Tibial artery (tissue), 4 donors: ENCODE measurements at regions not wholly inside any gene's neighbourhood (a gene's known extent, or its start where the extent isn't known, plus 50 kb on each side); places are given as distances from the start of the nearest gene placed in this dataset.

Experiments
- DNase-seq, 2 donors: peaks; one replicate each; pipeline ENCODE4 v3.0.0-alpha.2; 2019
- H3K27ac ChIP-seq, 2 donors: fragments of 200-600 bp; sonication (generic) in 1 of 2; 1 replicate in 1 of 2; 2 replicates in 1 of 2; pipeline ENCODE4 v1.5.1; 2018 to 2019; ENCODE audit warnings: mild to moderate bottlenecking in 1 of 2
- H3K27me3 ChIP-seq, 2 donors: fragments of 200-600 bp; sonication (generic) in 1 of 2; one replicate each; pipeline versions ENCODE4 v1.5.1 to v1.6.0; 2016 to 2019
- H3K36me3 ChIP-seq, 3 donors: fragments of 200-600 bp; sonication (generic) in 2 of 3; one replicate each; pipeline ENCODE4 v1.5.1; 2016 to 2019; ENCODE audit warnings: mild to moderate bottlenecking in 2 of 3
- H3K4me1 ChIP-seq, 4 donors: fragments of 200-600 bp; sonication (generic) in 2 of 4; 1 replicate in 3 of 4; 2 replicates in 1 of 4; pipeline ENCODE4 v1.5.1; 2016 to 2019
- H3K4me3 ChIP-seq, 2 donors: fragments of 200-600 bp; sonication (generic) in 1 of 2; 1 replicate in 1 of 2; 2 replicates in 1 of 2; pipeline ENCODE4 v1.5.1; 2018 to 2019; ENCODE audit warnings: mild to moderate bottlenecking in 2 of 2
- H3K9me3 ChIP-seq, 3 donors: fragments of 200-600 bp; sonication (generic) in 1 of 3; one replicate each; pipeline ENCODE4 v1.5.1; 2016 to 2019
- CTCF ChIP-seq, 2 experiments: fragments of 200-600 bp in 1 of 2; fragments of 450-650 bp in 1 of 2; IDR thresholded peaks; one replicate each; pipeline ENCODE4 v1.5.1; 2017 to 2019; ENCODE audit warnings: antibody characterized with exemption in 2 of 2, mild to moderate bottlenecking in 1 of 2, moderate library complexity in 1 of 2
- intact Hi-C: fragments of 100-400 bp; cut with DNase I; formaldehyde crosslinking; loops from one replicate; pipeline ENCODE4 v1.15.0; 2023; ENCODE audit warnings: low total_unique reads

DNA sequence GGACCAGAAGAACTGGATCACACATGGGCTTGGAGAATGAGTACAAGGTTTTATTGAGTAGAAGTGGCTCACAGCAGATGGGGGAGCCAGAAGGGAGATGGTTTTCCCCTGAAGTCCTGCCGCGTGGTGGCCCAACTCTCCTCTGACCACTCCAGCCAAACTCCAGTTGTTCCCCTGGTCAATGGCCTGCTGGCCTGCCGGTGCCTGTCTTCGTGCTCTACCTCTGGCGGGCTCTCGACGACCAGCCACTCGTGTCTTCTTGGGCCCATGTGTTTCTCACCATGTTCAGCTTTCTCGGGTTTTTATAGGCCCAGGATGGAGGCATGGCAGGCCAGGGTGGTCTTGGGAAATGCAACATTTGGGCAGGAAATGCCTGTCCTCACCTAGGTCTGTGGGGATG is 519.6 kb downstream of the CYLC2 start:
- H3K27me3 ChIP-seq = no peaks in the 10 kb centered on the region
- no peak for DNase-seq
- TF ChIP-seq CTCF (IDR thresholded peaks at IDR 0.05) = no peak
- H3K9me3 ChIP-seq = no peaks in the 10 kb centered on the region
- no peaks in the 10 kb centered on the region for H3K36me3 ChIP-seq
- H3K4me3 ChIP-seq = no peak overlapping the region
- H3K4me1 ChIP-seq = no peaks in the 10 kb centered on the region
- H3K27ac ChIP-seq = no peak overlapping the region
- intact Hi-C loops = no loop called here

DNA sequence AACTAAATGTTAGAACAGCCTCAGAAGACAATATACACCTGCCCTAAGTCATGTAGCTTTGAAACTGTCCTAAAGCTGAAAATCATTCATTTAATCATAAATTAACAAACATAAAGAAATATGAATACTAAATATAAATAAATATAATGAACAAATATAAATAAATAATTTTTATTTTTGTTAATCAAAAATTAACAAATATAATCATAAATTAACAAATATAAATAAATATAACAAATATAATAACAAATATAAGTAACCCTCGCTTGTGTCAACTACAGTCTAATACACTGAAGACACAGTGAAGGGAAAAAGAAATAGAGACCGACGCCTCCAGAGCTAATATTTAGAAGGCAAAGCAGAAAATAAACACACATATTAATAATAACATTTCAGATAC is 527.3 kb downstream of the CYLC2 start:
- Histone ChIP-seq H3K36me3 (no peaks in the 10 kb centered on the region), H3K27me3 (no peaks in the 10 kb centered on the region), H3K9me3 (no peaks in the 10 kb centered on the region), H3K4me3 (no peak overlapping the region), H3K4me1 (no peaks in the 10 kb centered on the region), H3K27ac (no peak overlapping the region)
- intact Hi-C loops = no loop called here
- no peak for DNase-seq
- TF ChIP-seq CTCF (IDR thresholded peaks at IDR 0.05) = no peak

- H3K27me3 ChIP-seq = no peaks in the 10 kb centered on the region
- no peak for TF ChIP-seq CTCF (IDR thresholded peaks at IDR 0.05)
- no peaks in the 10 kb centered on the region for H3K9me3 ChIP-seq
- no peak for DNase-seq
- H3K4me3 ChIP-seq = no peak overlapping the region
- no peaks in the 10 kb centered on the region for H3K4me1 ChIP-seq
- intact Hi-C loops = no loop called here
- no peaks in the 10 kb centered on the region for H3K36me3 ChIP-seq
- no peak overlapping the region for H3K27ac ChIP-seq
These were observed 535.8 kb downstream of the CYLC2 start for GRCh38 chr9:103530934-103531333.

GRCh38 chr9:103533318-103533717 is 538.2 kb downstream of the CYLC2 start:
- DNase-seq = no peak

DNA sequence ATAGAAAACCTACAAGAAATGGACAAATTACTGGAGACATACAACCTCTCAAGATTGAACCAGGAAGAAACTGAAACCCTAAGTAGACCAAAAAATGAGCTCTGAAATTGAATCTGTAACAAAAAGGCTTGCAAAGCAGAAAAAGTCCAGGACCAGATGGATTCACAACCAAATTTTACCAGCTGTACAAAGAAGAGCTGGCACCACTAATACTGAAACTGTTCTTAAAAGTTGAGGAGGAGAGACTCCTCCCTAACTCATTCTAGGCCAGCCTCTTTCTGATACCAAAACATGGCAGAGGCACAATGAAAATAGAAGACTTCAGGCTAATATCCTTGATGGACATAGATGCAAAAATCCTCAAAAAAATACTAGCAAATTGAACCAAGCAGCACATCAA is 542.3 kb downstream of the CYLC2 start:
- no peak for DNase-seq
- no peaks in the 10 kb centered on the region for H3K4me1 ChIP-seq
- no peaks in the 10 kb centered on the region for H3K9me3 ChIP-seq
- no peaks in the 10 kb centered on the region for H3K27me3 ChIP-seq
- H3K36me3 ChIP-seq = no peaks in the 10 kb centered on the region
- no peak for TF ChIP-seq CTCF (IDR thresholded peaks at IDR 0.05)
- intact Hi-C loops = no loop called here
- H3K27ac ChIP-seq = no peak overlapping the region
- no peak overlapping the region for H3K4me3 ChIP-seq

More at GRCh38 chr9:103533318-103533717, 538.2 kb downstream of the CYLC2 start:
- no peaks in the 10 kb centered on the region for H3K4me1 ChIP-seq
- no peak overlapping the region for H3K4me3 ChIP-seq
- no peaks in the 10 kb centered on the region for H3K27me3 ChIP-seq
- no peak for TF ChIP-seq CTCF (IDR thresholded peaks at IDR 0.05)
- no peaks in the 10 kb centered on the region for H3K36me3 ChIP-seq
- no peak overlapping the region for H3K27ac ChIP-seq
- no peaks in the 10 kb centered on the region for H3K9me3 ChIP-seq
- intact Hi-C loops = no loop called here

- Histone ChIP-seq H3K36me3 (no peaks in the 10 kb centered on the region), H3K4me3 (no peak overlapping the region), H3K9me3 (no peaks in the 10 kb centered on the region), H3K27ac (no peak overlapping the region), H3K4me1 (no peaks in the 10 kb centered on the region), H3K27me3 (no peaks in the 10 kb centered on the region)
- intact Hi-C loops = no loop called here
- no peak for DNase-seq
- TF ChIP-seq CTCF (IDR thresholded peaks at IDR 0.05) = no peak
These were observed 548.8 kb upstream of the SMC2 start for GRCh38 chr9:103545260-103545659.
